ENCODE measurements at regions not wholly inside any gene's neighbourhood (a gene's known extent, or its start where the extent isn't known, plus 50 kb on each side); places are given as distances from the start of the nearest gene placed in this dataset.

GRCh38 chr11:43577566-43578264 lies 102.8 kb upstream of the HSD17B12 start:
- no peak for TF ChIP-seq POLR2AphosphoS5 (IDR thresholded peaks at IDR 0.05; ENCODE audit: borderline replicate concordance, low read depth, low read length)
- TF ChIP-seq EZH2 (IDR thresholded peaks at IDR 0.05), result no peak
